Fibroblast of peridontal ligament (primary cell): ENCODE measurements at regions not wholly inside any gene's neighbourhood (a gene's known extent, or its start where the extent isn't known, plus 50 kb on each side); places are given as distances from the start of the nearest gene placed in this dataset.
A peak's percentile ranks its signal among the peaks of the same experiment; 100 is the strongest.
"Not testable (repeated sequence)": the region's sequence is repeated elsewhere in the genome, so short reads cannot be mapped to it uniquely, and the experiment has no call there.

Experiments
- DNase-seq: peaks from one replicate; pipeline ENCODE4 v3.0.0-alpha.2; 2010; ENCODE audit errors: extremely low read depth

- no peak for DNase-seq
Observed at GRCh38 chr19:29154163-29154562, 58.8 kb downstream of the UQCRFS1 start.

GRCh38 chr19:29145756-29146155 lies 67.2 kb downstream of the UQCRFS1 start:
- DNase-seq: no peak

- DNase-seq: no peak
Observed at GRCh38 chr19:29143183-29143582, 69.8 kb downstream of the UQCRFS1 start.

GRCh38 chr19:29139227-29139626 lies 73.7 kb downstream of the UQCRFS1 start:
- no peak for DNase-seq

GRCh38 chr19:29138206-29138605 lies 74.7 kb downstream of the UQCRFS1 start:
- not testable (repeated sequence) for DNase-seq

GRCh38 chr19:29131456-29131855 lies 81.5 kb downstream of the UQCRFS1 start:
- no peak for DNase-seq

- no peak for DNase-seq
Observed at GRCh38 chr19:29129148-29129547, 83.8 kb downstream of the UQCRFS1 start.

- no peak for DNase-seq
Observed at GRCh38 chr19:29128203-29128602, 84.7 kb downstream of the UQCRFS1 start.

- DNase-seq: no peak
Observed at GRCh38 chr19:29122185-29122584, 90.8 kb downstream of the UQCRFS1 start.

GRCh38 chr19:29121684-29122083 lies 91.3 kb downstream of the UQCRFS1 start:
- no peak for DNase-seq

GRCh38 chr19:29120466-29120865 lies 92.5 kb downstream of the UQCRFS1 start:
- no peak for DNase-seq

GRCh38 chr19:29119590-29119989 lies 93.4 kb downstream of the UQCRFS1 start:
- DNase-seq: no peak

- no peak for DNase-seq
Observed at GRCh38 chr19:29118389-29118788, 94.6 kb downstream of the UQCRFS1 start.

GRCh38 chr19:29117926-29118325 lies 95.0 kb downstream of the UQCRFS1 start:
- no peak for DNase-seq

- DNase-seq: no peak
Observed at GRCh38 chr19:29115181-29115580, 97.8 kb downstream of the UQCRFS1 start.

- DNase-seq: no peak
Observed at GRCh38 chr19:29113838-29114237, 99.1 kb downstream of the UQCRFS1 start.

GRCh38 chr19:29111576-29111975 lies 101.4 kb downstream of the UQCRFS1 start:
- no peak for DNase-seq

GRCh38 chr19:29107831-29108230 lies 105.1 kb downstream of the UQCRFS1 start:
- DNase-seq: no peak

- DNase-seq: no peak
Observed at GRCh38 chr19:29106346-29106885, 106.5 kb downstream of the UQCRFS1 start.

- no peak for DNase-seq
Observed at GRCh38 chr19:29105629-29106292, 107.2 kb downstream of the UQCRFS1 start.

- DNase-seq: no peak
Observed at GRCh38 chr19:29104605-29105241, 108.2 kb downstream of the UQCRFS1 start.

- DNase-seq: peak; percentile 73
Observed at GRCh38 chr19:29098863-29099481, 114.0 kb downstream of the UQCRFS1 start.

- DNase-seq: no peak
Observed at GRCh38 chr19:29098091-29098490, 114.9 kb downstream of the UQCRFS1 start.
